ENCODE measurements at regions not wholly inside any gene's neighbourhood (a gene's known extent, or its start where the extent isn't known, plus 50 kb on each side); places are given as distances from the start of the nearest gene placed in this dataset.

- BruUV-seq (replicated peaks) = no TSS peak
- no peak for TF ChIP-seq RCOR1 (IDR thresholded peaks at IDR 0.05; ENCODE audit: insufficient replicate concordance, low read length)
- no peak for TF ChIP-seq CTCF (conservative IDR thresholded peaks at IDR 0.05; ENCODE audit: low read depth, low read length)
- TF ChIP-seq ELK1 (IDR thresholded peaks at IDR 0.05; ENCODE audit: borderline replicate concordance, low read depth, low read length) = no peak
- no peak for TF ChIP-seq CEBPB (IDR thresholded peaks at IDR 0.05; ENCODE audit: low read depth, low read length)
- TF ChIP-seq MAFK (IDR thresholded peaks at IDR 0.05; ENCODE audit: low read depth, low read length) = no peak
- no peak for TF ChIP-seq MXI1 (IDR thresholded peaks at IDR 0.05; ENCODE audit: borderline replicate concordance, low read depth, low read length)
- TF ChIP-seq SMC3 (IDR thresholded peaks at IDR 0.05; ENCODE audit: low read depth, low read length) = no peak
- TF ChIP-seq CHD1 (IDR thresholded peaks at IDR 0.05; ENCODE audit: low read depth, low read length) = no peak
- TF ChIP-seq RFX5 (IDR thresholded peaks at IDR 0.05; ENCODE audit: low read depth, low read length) = no peak
- TF ChIP-seq RAD21 (IDR thresholded peaks at IDR 0.05; ENCODE audit: low read length) = no peak
- TF ChIP-seq BHLHE40 (IDR thresholded peaks at IDR 0.05; ENCODE audit: low read depth, low read length) = no peak
- TF ChIP-seq MAZ (IDR thresholded peaks at IDR 0.05; ENCODE audit: borderline replicate concordance, low read depth, low read length) = no peak
- TF ChIP-seq NFE2L2 (IDR thresholded peaks at IDR 0.05; ENCODE audit: low read depth, low read length) = no peak
- Histone ChIP-seq H3K36me3 (ENCODE audit: control insufficient read depth, insufficient read depth, low read length) (no peaks in the 10 kb centered on the region), H2AFZ (replicated peaks; ENCODE audit: low read length, poor library complexity) (no peak overlapping the region), H4K8ac (ENCODE audit: low read depth in 2 of 2, low read length in 2 of 2) (no peak overlapping the region), H3K4me1 (ENCODE audit: control insufficient read depth, insufficient read depth, low read length) (no peaks in the 10 kb centered on the region), H4K5ac (ENCODE audit: low read depth, low read length) (no peak overlapping the region), H3K4me2 (ENCODE audit: low read depth, low read length) (no peak overlapping the region), H2BK15ac (ENCODE audit: low read depth, low read length) (no peak overlapping the region), H3K14ac (replicated peaks; ENCODE audit: low read depth, low read length) (no peak overlapping the region), H3K4me3 (ENCODE audit: insufficient read depth, low read depth, low read length) (no peak overlapping the region), H3K27me3 (ENCODE audit: control insufficient read depth, insufficient read depth, low read length) (no peaks in the 10 kb centered on the region), H3K27ac (ENCODE audit: insufficient read depth, low read length) (no peak overlapping the region), H2BK120ac (ENCODE audit: low read depth, low read length) (no peak overlapping the region), H3K79me1 (ENCODE audit: low read depth in 1 of 2, low read length in 2 of 2) (no peaks in the 10 kb centered on the region), H4K20me1 (ENCODE audit: insufficient read depth, low read length) (no peaks in the 10 kb centered on the region), H2BK20ac (ENCODE audit: low read depth, low read length) (no peak overlapping the region), H3K4ac (ENCODE audit: low read depth, low read length) (no peak overlapping the region), H3K9ac (ENCODE audit: low read depth, low read length) (no peak overlapping the region), H3K23ac (ENCODE audit: low read depth, low read length) (no peak overlapping the region), H4K91ac (ENCODE audit: insufficient read depth, low read depth, low read length) (no peak overlapping the region), H2AK5ac (ENCODE audit: low read depth, low read length) (no peak overlapping the region), H3K18ac (ENCODE audit: low read depth, low read length) (no peak overlapping the region), H3K56ac (ENCODE audit: extremely low read depth, insufficient read depth, low read length) (no peak overlapping the region), H2BK5ac (ENCODE audit: low read depth, low read length, poor library complexity, severe bottlenecking) (no peak overlapping the region), H3K9me3 (ENCODE audit: control insufficient read depth, insufficient read depth, low read length) (no peaks in the 10 kb centered on the region), H3K9me1 (ENCODE audit: insufficient read depth, low read length) (no peaks in the 10 kb centered on the region), H2AK9ac (replicated peaks; ENCODE audit: low read depth, low read length, poor library complexity) (no peak overlapping the region)
- ATAC-seq (ENCODE audit: low read depth) (no peak), DNase-seq (no peak)
- ChIA-PET POLR2A (ENCODE audit: unreplicated experiment) (no interaction called here), CTCF (no interaction called here)
- dilution Hi-C loops (cut with HindIII; ENCODE audit: low sequenced_read_pairs, unreplicated experiment) (no loop called here), in situ Hi-C loops (cut with MboI; ENCODE audit: low sequenced_read_pairs) (no loop called here), intact Hi-C loops (cut with micrococcal nuclease) (no loop called here)
- 57% methylated on average over 1 of the region's 3 CpGs; no CpG with 5 or more reads in 1 of the 2 experiments for WGBS, 2 experiments (ENCODE audit: extremely low coverage in 2 of 2, insufficient read length in 1 of 2)
Observed at GRCh38 chr5:89922161-89922560, 487.4 kb downstream of the CETN3 start.
